Uterus (tissue), 3 donors: ENCODE measurements at regions not wholly inside any gene's neighbourhood (a gene's known extent, or its start where the extent isn't known, plus 50 kb on each side); places are given as distances from the start of the nearest gene placed in this dataset.

ENCODE experiments used
- DNase-seq, 2 donors: peaks; one replicate each; pipeline ENCODE4 v3.0.0-alpha.2; 2019 to 2020
- H3K27ac ChIP-seq, 2 donors: fragments of 200-600 bp; sonication (generic); 1 replicate in 1 of 2; 2 replicates in 1 of 2; pipeline ENCODE4 v1.5.1; 2016 to 2018
- H3K27me3 ChIP-seq, 2 donors: fragments of 200-600 bp; sonication (generic); one replicate each; pipeline ENCODE4 v1.5.1; 2018 to 2019; ENCODE audit warnings: control low read depth in 1 of 2
- H3K36me3 ChIP-seq, 2 donors: fragments of 200-600 bp; sonication (generic); one replicate each; pipeline ENCODE4 v1.5.1; 2019; ENCODE audit warnings: control low read depth in 1 of 2
- H3K4me1 ChIP-seq, 2 donors: fragments of 200-600 bp; sonication (generic); one replicate each; pipeline ENCODE4 v1.5.1; 2018 to 2019; ENCODE audit warnings: control low read depth in 1 of 2
- H3K4me3 ChIP-seq, 2 donors: fragments of 200-600 bp; sonication (generic); 1 replicate in 1 of 2; 2 replicates in 1 of 2; pipeline ENCODE4 v1.5.1; 2018 to 2019; ENCODE audit warnings: mild to moderate bottlenecking in 1 of 2
- H3K9me3 ChIP-seq, 2 donors: fragments of 200-600 bp; sonication (generic); one replicate each; pipeline ENCODE4 v1.5.1; 2019; ENCODE audit warnings: control low read depth in 1 of 2
- POLR2A ChIP-seq, 2 donors: fragments of 450-650 bp; IDR thresholded peaks; one replicate each; pipeline ENCODE4 v1.6.1; 2016; ENCODE audit warnings: antibody characterized with exemption in 2 of 2, mild to moderate bottlenecking in 1 of 2, moderate library complexity in 1 of 2
- intact Hi-C: fragments of 100-400 bp; cut with DNase I; formaldehyde crosslinking; loops from one replicate; pipeline ENCODE4 v1.15.1; 2023; ENCODE audit warnings: low total_unique reads
- TF ChIP-seq, protein P1 (sequence below), 4 experiments: fragments of 200-600 bp in 2 of 4; fragments of 450-650 bp in 2 of 4; sonication (generic) in 2 of 4; IDR thresholded peaks; one replicate each; pipeline ENCODE4 v1.5.1; 2016 to 2019; ENCODE audit warnings: antibody characterized with exemption in 4 of 4, mild to moderate bottlenecking in 2 of 4, moderate library complexity in 1 of 4
- donor health status: DM: yes; HTN: yes; CAD: no.

DNA sequence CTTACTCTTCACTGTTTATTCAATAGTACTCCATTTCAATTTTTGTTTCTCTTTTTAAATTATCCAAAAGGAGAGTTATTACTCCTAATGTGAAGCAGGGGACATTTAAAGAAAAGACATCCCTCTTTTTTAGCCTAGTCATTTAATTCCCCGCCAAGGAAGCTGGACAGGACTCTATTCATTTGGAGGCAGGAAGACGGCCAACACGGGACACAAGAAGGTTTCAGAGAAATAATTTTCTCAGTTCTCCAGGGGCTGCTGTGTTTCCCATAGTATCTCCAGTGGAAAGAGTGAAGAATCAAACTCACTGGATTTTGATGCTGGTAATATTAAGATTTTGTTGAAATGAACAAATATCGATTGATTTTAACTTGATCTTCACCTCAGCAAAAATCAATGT, 833.7 kb downstream of the ROBO2 start:
- no peak for DNase-seq
- Histone ChIP-seq H3K9me3 (no peaks in the 10 kb centered on the region), H3K27me3 (no peaks in the 10 kb centered on the region), H3K4me3 (no peak overlapping the region), H3K27ac (no peak overlapping the region), H3K4me1 (no peaks in the 10 kb centered on the region), H3K36me3 (no peaks in the 10 kb centered on the region)
- intact Hi-C loops, result loop anchor here (10.0 kb wide), 1 partner anchor 1499 kb away; no protein-coding TSS in a partner anchor
- TF ChIP-seq, protein P1, sequence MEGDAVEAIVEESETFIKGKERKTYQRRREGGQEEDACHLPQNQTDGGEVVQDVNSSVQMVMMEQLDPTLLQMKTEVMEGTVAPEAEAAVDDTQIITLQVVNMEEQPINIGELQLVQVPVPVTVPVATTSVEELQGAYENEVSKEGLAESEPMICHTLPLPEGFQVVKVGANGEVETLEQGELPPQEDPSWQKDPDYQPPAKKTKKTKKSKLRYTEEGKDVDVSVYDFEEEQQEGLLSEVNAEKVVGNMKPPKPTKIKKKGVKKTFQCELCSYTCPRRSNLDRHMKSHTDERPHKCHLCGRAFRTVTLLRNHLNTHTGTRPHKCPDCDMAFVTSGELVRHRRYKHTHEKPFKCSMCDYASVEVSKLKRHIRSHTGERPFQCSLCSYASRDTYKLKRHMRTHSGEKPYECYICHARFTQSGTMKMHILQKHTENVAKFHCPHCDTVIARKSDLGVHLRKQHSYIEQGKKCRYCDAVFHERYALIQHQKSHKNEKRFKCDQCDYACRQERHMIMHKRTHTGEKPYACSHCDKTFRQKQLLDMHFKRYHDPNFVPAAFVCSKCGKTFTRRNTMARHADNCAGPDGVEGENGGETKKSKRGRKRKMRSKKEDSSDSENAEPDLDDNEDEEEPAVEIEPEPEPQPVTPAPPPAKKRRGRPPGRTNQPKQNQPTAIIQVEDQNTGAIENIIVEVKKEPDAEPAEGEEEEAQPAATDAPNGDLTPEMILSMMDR (IDR thresholded peaks at IDR 0.05), result no peak
- TF ChIP-seq POLR2A (IDR thresholded peaks at IDR 0.05), result no peak

DNA sequence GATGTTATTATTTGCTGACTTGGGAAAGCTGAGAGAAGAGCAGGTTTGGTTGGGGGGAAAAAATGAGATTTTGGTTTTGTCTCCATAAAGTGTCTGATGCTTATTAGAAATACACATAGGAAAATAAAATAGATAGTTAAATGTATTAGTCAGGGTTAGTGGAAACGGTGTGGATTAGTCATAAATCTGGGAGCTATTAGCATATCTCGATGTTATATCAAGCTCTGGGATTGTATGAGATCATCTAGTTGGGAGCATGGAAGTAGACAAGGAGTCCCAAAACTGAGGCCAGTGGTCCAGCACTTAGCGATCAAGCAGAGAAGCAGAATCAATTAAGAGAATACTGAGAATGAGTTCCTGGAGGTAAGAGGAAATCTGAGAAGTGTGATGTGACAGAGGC, 845.5 kb downstream of the ROBO2 start:
- no peaks in the 10 kb centered on the region for H3K9me3 ChIP-seq
- TF ChIP-seq, protein P1 (IDR thresholded peaks at IDR 0.05), result no peak
- TF ChIP-seq POLR2A (IDR thresholded peaks at IDR 0.05), result no peak
- no peaks in the 10 kb centered on the region for H3K4me1 ChIP-seq
- intact Hi-C loops, result no loop called here
- H3K36me3 ChIP-seq, result no peaks in the 10 kb centered on the region
- H3K27me3 ChIP-seq, result no peaks in the 10 kb centered on the region
- H3K27ac ChIP-seq, result no peak overlapping the region
- H3K4me3 ChIP-seq, result no peak overlapping the region
- DNase-seq, result no peak

DNA sequence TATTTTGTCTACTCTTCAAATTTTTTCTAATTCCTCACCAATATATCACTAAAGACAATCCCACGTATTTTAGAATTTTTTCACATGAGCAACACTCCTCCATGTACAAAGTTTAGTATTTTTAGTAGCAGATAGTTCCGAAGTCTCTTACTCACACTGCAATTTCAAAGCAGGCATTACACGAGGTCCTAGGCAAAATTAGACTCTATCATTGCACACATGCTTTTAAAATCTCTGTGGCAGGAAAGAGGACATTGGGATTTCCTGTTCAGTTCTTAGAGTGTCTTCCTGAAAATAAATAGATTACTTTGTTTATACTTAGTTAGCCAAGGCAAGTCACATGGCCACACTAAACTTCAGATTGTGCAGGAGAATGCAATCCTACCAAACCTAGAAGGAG, 847.7 kb downstream of the ROBO2 start:
- Histone ChIP-seq H3K4me3 (no peak overlapping the region), H3K9me3 (no peaks in the 10 kb centered on the region), H3K36me3 (no peaks in the 10 kb centered on the region), H3K27me3 (no peaks in the 10 kb centered on the region), H3K27ac (no peak overlapping the region), H3K4me1 (no peaks in the 10 kb centered on the region)
- intact Hi-C loops, result no loop called here
- TF ChIP-seq, protein P1 (IDR thresholded peaks at IDR 0.05), result no peak
- no peak for TF ChIP-seq POLR2A (IDR thresholded peaks at IDR 0.05)
- no peak for DNase-seq

DNA sequence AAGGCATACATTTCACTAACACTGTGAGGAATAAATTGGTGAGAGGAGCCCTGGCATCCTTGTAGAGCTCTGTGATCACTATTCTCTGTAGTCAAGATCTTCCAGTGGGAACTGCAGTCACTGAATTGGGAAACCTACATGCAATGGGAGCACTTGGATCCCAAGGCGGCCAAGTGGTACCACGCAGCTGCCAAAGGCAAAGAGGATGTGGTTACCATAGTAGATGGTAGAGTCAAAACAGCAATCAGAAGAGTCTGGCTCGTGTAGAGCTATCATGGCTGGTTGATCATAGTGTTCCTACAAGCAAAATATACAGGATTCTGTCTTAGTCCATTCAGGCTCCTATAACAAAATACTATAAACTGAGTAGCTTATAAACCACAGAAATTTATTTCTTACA, 849.7 kb downstream of the ROBO2 start:
- no peaks in the 10 kb centered on the region for H3K9me3 ChIP-seq
- no peak overlapping the region for H3K27ac ChIP-seq
- no peak for DNase-seq
- no peaks in the 10 kb centered on the region for H3K27me3 ChIP-seq
- TF ChIP-seq, protein P1 (IDR thresholded peaks at IDR 0.05), result no peak
- no peak for TF ChIP-seq POLR2A (IDR thresholded peaks at IDR 0.05)
- H3K4me1 ChIP-seq, result no peaks in the 10 kb centered on the region
- no peak overlapping the region for H3K4me3 ChIP-seq
- H3K36me3 ChIP-seq, result no peaks in the 10 kb centered on the region
- intact Hi-C loops, result no loop called here

DNA sequence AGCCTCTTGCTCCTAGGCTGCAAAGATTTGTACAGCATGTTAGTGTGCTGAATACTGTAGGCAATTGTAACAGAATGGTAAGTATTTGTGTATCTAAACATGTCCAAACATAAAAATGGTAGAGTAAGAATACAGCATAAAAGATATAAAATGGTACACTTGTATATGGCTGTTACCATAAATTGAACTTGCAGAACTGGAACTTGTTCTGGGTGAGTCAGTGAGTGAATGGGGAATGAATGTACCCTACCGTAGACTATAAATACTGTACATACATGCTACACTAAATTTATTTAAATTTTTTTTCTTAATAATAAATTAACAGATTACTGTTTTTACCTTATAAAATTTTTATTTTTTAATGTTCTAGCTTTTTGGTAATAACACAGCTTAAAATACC, 858.7 kb downstream of the ROBO2 start:
- H3K4me1 ChIP-seq, result no peaks in the 10 kb centered on the region

More for the DNA sequence above, 858.7 kb downstream of the ROBO2 start:
- no peak overlapping the region for H3K4me3 ChIP-seq
- H3K27ac ChIP-seq, result no peak overlapping the region
- H3K9me3 ChIP-seq, result no peaks in the 10 kb centered on the region
- no peak for DNase-seq
- H3K27me3 ChIP-seq, result no peaks in the 10 kb centered on the region
- TF ChIP-seq POLR2A (IDR thresholded peaks at IDR 0.05), result no peak
- TF ChIP-seq, protein P1 (IDR thresholded peaks at IDR 0.05), result no peak
- intact Hi-C loops, result no loop called here
- H3K36me3 ChIP-seq, result peaks cover 0 to 3% of the 10 kb centered on the region in 2 donors
